ENCODE measurements at regions not wholly inside any gene's neighbourhood (a gene's known extent, or its start where the extent isn't known, plus 50 kb on each side); places are given as distances from the start of the nearest gene placed in this dataset.

GRCh38 chr5:100694100-100694499 lies 158.9 kb downstream of the FAM174A start:
- H3K27me3 Mint-ChIP-seq (ENCODE audit: insufficient read depth, low read depth) = no peaks in the 10 kb centered on the region
- no peaks in the 10 kb centered on the region for H3K9me3 Mint-ChIP-seq
- H3K4me3 Mint-ChIP-seq = no peak overlapping the region
- no peak overlapping the region for H2AFZ ChIP-seq (replicated peaks)
- no peaks in the 10 kb centered on the region for H3K36me3 ChIP-seq
- TF ChIP-seq EZH2phosphoT487 (IDR thresholded peaks at IDR 0.05) (no peak), CTCF (IDR thresholded peaks at IDR 0.05) (no peak)
- no peaks in the 10 kb centered on the region for H3K36me3 Mint-ChIP-seq
- H3K4me3 ChIP-seq = no peak overlapping the region
- no peak for DNase-seq (ENCODE audit: low spot score)
- no peak overlapping the region for H3K9ac ChIP-seq
- H3K27ac ChIP-seq = no peak overlapping the region
- no peaks in the 10 kb centered on the region for H3F3A ChIP-seq (ENCODE audit: low read depth)
- no peaks in the 10 kb centered on the region for H4K20me1 ChIP-seq (ENCODE audit: low read depth)
- H3K27ac Mint-ChIP-seq = no peak overlapping the region
- no peaks in the 10 kb centered on the region for H3K4me1 Mint-ChIP-seq
- H3K4me1 ChIP-seq = no peaks in the 10 kb centered on the region
- H3K27me3 ChIP-seq = no peaks in the 10 kb centered on the region
- no peak overlapping the region for H3K4me2 ChIP-seq
- H3K79me2 ChIP-seq (ENCODE audit: low read depth) = no peaks in the 10 kb centered on the region
- no peaks in the 10 kb centered on the region for H3K9me3 ChIP-seq (ENCODE audit: low read depth)

DNA sequence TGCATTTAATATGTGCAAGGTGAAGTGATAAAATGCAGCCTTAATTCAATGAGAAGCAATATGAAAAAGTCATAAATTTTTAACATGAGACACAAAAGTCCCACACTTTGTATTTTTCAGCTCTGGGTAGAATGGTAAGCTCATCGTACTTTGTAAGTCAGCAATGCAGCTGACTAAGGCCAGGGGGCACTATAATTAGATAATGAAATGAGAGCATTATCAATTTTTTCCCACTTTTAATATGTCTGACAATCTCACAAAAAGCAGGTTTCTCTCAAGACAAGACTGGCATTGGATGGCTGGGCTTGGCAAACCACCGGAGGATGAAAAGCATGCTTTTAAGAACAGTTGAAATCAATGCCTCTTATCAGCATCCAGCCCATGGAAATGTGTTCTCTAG lies 162.8 kb downstream of the FAM174A start:
- H4K20me1 ChIP-seq (ENCODE audit: low read depth) = no peaks in the 10 kb centered on the region
- H3K9ac ChIP-seq = no peak overlapping the region
- no peaks in the 10 kb centered on the region for H3K36me3 Mint-ChIP-seq
- no peak overlapping the region for H3K4me3 ChIP-seq
- no peak overlapping the region for H3K27ac ChIP-seq
- no peaks in the 10 kb centered on the region for H3K79me2 ChIP-seq (ENCODE audit: low read depth)
- H3K36me3 ChIP-seq = no peaks in the 10 kb centered on the region
- H3K9me3 Mint-ChIP-seq = no peaks in the 10 kb centered on the region
- no peaks in the 10 kb centered on the region for H3F3A ChIP-seq (ENCODE audit: low read depth)
- H3K4me1 ChIP-seq = no peaks in the 10 kb centered on the region
- H2AFZ ChIP-seq (replicated peaks) = peak overlapping the region; percentile 65
- H3K9me3 ChIP-seq (ENCODE audit: low read depth) = no peaks in the 10 kb centered on the region
- no peak overlapping the region for H3K4me3 Mint-ChIP-seq
- H3K27me3 ChIP-seq = no peaks in the 10 kb centered on the region
- no peak overlapping the region for H3K4me2 ChIP-seq
- no peak overlapping the region for H3K27ac Mint-ChIP-seq
- no peaks in the 10 kb centered on the region for H3K27me3 Mint-ChIP-seq (ENCODE audit: insufficient read depth, low read depth)
- TF ChIP-seq EZH2phosphoT487 (IDR thresholded peaks at IDR 0.05) = no peak
- TF ChIP-seq CTCF (IDR thresholded peaks at IDR 0.05) = peak; percentile 59
- H3K4me1 Mint-ChIP-seq = no peaks in the 10 kb centered on the region
- no peak for DNase-seq (ENCODE audit: low spot score)

GRCh38 chr5:100706776-100707175 lies 171.6 kb downstream of the FAM174A start:
- DNase-seq (ENCODE audit: low spot score) = no peak
- no peaks in the 10 kb centered on the region for H3K9me3 Mint-ChIP-seq
- H3K4me1 Mint-ChIP-seq = peaks cover 5% of the 10 kb centered on the region

More at GRCh38 chr5:100706776-100707175, 171.6 kb downstream of the FAM174A start:
- Mint-ChIP-seq H3K27ac (no peak overlapping the region), H3K27me3 (ENCODE audit: insufficient read depth, low read depth) (peaks cover 4% of the 10 kb centered on the region), H3K36me3 (no peaks in the 10 kb centered on the region), H3K4me3 (no peak overlapping the region)
- Histone ChIP-seq H3K79me2 (ENCODE audit: low read depth) (no peaks in the 10 kb centered on the region), H3K27ac (no peak overlapping the region), H2AFZ (replicated peaks) (no peak overlapping the region), H4K20me1 (ENCODE audit: low read depth) (no peaks in the 10 kb centered on the region), H3K9ac (no peak overlapping the region), H3K4me3 (no peak overlapping the region), H3K27me3 (no peaks in the 10 kb centered on the region), H3K9me3 (ENCODE audit: low read depth) (no peaks in the 10 kb centered on the region), H3K36me3 (no peaks in the 10 kb centered on the region), H3K4me2 (no peak overlapping the region), H3K4me1 (peaks cover 4% of the 10 kb centered on the region), H3F3A (ENCODE audit: low read depth) (no peaks in the 10 kb centered on the region)
- TF ChIP-seq EZH2phosphoT487 (IDR thresholded peaks at IDR 0.05) (no peak), CTCF (IDR thresholded peaks at IDR 0.05) (peak; percentile 21), EZH2 (IDR thresholded peaks at IDR 0.05) (no peak)

All from neural progenitor cell (in vitro differentiated cells).